ENCODE measurements at regions not wholly inside any gene's neighbourhood (a gene's known extent, or its start where the extent isn't known, plus 50 kb on each side); places are given as distances from the start of the nearest gene placed in this dataset.

GRCh38 chr15:99452728-99453636, 112.8 kb upstream of the MEF2A start:
- peak; percentile 14 for TF ChIP-seq EP300 (IDR thresholded peaks at IDR 0.05; ENCODE audit: low read depth)
- TF ChIP-seq CTCF (IDR thresholded peaks at IDR 0.05) = no peak
- TF ChIP-seq POLR2A (IDR thresholded peaks at IDR 0.05) = peak; percentile 23

All from transverse colon (tissue), 3 donors.